ENCODE measurements at regions not wholly inside any gene's neighbourhood (a gene's known extent, or its start where the extent isn't known, plus 50 kb on each side); places are given as distances from the start of the nearest gene placed in this dataset.
"Not testable (repeated sequence)": the region's sequence is repeated elsewhere in the genome, so short reads cannot be mapped to it uniquely, and the experiment has no call there.

- no peak for DNase-seq
Observed at GRCh38 chr12:111271674-111272418, 97.0 kb downstream of the PHETA1 start.

DNA sequence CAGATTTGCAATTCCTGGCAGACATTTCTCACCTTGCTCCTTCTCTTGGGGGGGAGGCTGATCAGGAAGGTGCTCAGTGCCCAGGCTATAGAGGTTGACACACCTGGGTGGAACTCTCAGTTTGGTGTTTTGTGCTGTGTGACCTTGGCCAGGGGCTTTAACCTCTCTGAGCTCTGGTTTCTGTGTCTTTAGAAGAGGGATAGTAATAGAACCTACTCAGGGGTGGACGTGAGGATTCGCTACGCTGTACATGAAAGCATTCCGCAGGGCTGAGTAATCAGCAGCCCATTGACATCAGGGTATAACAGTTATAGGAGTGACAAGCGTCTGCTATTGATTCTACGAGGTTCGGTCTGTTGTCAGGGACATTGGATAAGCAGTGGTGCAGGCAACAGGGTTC, 98.1 kb downstream of the PHETA1 start:
- peak; percentile 50 for DNase-seq

GRCh38 chr12:111270239-111270638, 98.7 kb downstream of the PHETA1 start:
- DNase-seq: no peak

DNA sequence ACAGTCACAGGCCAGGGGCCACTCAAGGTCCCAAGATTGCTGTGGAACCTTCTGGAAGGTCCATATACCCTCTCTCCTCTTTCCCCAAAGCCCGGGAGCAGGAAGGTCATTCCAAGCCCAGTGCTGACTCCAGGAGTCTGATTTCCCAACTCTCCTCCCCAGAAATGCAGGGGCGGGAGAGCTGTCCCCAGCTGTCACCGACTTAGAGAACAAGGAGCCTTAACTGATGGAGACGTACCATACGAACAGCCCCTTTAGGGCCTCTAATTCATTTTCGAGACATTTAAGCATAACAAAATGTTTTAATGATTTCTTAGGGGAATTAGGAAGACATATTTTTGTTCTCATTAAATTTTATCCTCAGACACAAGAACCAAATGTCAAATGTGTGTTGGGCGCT, 99.2 kb downstream of the PHETA1 start:
- no peak for DNase-seq

GRCh38 chr12:111268738-111269572, 99.9 kb downstream of the PHETA1 start:
- no peak for DNase-seq

DNA sequence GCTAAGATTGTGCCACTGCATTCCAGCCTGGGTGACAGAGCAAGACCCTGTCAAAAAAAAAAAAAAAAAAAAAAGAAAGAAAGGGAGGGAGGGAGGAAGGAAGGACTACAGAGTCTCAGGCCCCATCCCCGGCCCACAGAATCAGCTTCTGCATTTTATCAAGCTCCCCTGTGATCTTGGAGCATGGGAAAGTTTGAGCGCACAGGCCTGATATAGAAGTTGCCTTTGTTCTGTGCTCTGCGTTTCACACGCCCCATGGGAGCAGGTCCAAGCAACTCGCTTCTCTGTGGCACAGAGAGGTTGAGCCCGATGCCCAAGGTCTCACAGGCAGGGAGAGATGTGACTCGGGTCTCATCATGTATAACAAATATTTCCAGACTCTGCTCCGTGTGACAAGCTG, 101.8 kb downstream of the PHETA1 start:
- DNase-seq: no peak

DNA sequence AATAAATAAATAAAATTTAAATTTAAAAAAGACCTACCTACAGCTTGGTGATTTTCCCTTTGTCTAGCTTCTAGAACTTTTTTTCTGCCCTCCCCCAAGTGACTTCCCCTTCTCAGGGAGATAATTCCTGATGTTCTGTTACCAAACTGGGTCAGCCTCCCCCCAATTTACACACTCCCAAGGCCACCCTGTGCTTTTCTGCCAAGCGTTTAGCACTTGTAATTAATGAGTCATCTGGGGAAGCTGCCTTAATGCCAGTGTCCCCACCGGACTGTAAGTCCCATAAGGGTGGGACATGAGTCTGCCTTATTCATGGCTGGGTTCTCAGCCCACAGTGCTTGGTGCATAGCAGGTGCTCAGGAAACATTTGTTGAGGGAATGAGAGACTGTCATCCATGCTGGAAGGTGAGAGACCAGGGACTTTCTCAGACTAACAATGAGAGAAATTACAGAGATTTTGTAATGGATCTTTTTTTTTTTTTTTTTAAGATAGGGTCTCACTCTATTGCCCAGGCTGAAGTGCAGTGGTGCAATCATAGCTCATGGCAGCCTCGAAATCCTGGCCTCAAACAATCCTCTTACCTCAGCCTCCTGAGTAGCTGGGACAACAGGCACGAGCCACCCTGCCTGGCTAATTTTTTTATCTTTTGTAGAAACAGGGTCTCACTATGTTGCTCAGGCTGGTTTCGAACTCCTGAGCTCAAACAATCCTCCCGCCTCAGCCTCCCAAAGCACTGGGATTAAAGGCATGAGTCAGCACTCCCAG, 106.8 kb downstream of the PHETA1 start:
- DNase-seq: no peak

- DNase-seq: no peak
Observed at GRCh38 chr12:111260732-111261131, 108.2 kb downstream of the PHETA1 start.

DNA sequence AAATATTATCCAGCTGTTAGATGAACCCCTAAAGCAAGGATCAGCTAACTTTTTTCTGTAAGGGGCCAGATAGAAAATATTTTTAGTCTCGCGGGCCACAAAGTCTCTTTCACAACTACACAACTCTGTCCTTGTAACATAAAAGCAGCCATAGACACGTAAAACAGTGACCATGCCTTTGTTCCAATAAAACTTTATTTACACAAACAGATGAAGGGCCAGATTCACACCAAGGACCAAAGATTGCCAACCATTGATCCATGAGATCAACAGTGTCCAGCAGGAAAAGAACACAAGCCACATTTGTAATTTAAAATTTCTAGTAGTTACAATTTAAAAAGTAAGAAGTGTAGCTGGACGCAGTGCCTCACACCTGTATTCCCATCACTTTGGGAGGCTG, 109.7 kb downstream of the PHETA1 start:
- no peak for DNase-seq

DNA sequence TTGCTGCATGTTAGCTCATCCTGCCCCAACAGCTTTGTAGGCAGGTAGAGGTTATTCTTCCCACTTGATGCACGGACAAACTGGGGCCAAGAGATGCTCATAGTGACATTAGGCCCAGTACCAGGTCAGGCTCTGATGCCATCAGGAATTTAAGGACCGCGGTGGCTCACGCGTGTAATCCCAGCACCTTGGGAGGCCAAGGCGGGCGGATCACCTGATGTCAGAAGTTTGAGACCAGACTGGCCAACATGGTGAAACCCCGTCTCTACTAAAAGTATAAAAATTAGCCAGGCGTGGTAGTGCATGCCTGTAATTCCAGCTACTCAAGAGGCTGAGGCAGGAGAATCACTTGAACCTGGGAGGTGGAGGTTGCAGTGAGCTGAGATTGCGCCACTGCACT, 110.8 kb downstream of the PHETA1 start:
- DNase-seq: not testable (repeated sequence)

DNA sequence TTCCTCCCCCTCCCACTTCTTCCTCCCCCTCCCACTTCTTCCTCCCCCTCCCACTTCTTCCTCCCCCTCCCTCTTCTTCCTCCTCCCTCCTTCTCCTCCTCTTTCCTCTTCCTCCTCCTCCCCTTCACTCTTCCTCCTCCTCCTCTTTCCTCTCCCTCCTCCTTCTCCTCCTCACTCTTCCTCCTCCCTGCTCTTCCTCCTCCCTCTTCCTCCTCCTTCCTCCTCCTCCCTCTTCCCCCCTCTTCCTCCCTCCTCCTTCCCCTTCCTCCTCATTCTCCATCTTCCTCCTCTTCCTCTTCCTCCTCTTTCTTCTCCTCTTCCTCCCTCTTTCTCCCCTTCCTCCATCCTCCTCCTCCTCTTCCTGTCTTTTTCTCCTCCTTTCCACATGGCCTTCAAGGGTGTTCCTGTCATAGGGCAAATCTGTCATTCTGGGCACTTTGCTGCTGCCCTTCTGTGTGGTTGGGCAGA, 111.4 kb downstream of the PHETA1 start:
- DNase-seq: no peak

GRCh38 chr12:111256629-111257434, 112.1 kb downstream of the PHETA1 start:
- DNase-seq: no peak

- DNase-seq: no peak
Observed at GRCh38 chr12:111255261-111255660, 113.6 kb downstream of the PHETA1 start.

DNA sequence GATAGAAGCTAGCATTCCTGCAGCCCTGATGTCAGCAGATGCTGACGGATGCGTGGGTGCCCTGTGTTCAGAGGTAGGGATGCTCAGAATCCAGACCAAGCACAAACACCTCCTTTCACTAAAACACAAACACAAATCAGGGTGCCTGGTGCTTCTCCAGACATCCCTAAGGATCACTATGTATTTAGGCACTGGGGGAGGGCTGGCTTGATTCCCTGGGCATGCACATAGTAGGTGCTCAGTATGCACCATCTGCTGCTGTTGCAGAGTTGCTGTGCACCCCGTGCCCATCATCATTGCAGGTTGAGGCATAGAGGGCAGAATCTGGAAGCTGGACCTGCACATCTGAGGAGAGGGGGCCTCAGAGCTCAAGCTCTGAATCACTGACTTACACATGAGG, 114.8 kb downstream of the PHETA1 start:
- no peak for DNase-seq

GRCh38 chr12:111253213-111253612, 115.7 kb downstream of the PHETA1 start:
- DNase-seq: no peak

DNA sequence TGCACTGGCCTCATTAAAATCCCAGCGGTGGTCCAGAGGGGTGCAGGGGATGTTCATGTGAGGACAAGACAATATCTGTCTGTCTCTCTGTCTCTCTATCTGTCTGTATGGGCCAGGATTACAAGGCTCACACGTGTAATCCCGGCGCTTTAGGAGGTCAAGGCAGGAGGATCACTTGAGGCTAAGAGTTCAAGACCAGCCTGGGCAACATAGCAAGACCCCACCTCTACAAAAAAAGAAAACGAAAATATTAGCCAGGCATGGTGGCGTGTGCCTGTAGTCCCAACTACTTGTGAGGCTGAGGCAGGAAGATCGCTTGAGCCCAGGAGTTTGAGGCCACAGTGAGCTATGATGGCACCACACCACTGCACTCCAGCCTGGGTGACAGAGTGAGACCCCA, 117.1 kb downstream of the PHETA1 start:
- DNase-seq: no peak

- DNase-seq: no peak
Observed at GRCh38 chr12:111251058-111251730, 117.7 kb downstream of the PHETA1 start.

GRCh38 chr12:111250251-111250881, 118.5 kb downstream of the PHETA1 start:
- no peak for DNase-seq

- DNase-seq: no peak
Observed at GRCh38 chr12:111249757-111250156, 119.1 kb downstream of the PHETA1 start.

DNA sequence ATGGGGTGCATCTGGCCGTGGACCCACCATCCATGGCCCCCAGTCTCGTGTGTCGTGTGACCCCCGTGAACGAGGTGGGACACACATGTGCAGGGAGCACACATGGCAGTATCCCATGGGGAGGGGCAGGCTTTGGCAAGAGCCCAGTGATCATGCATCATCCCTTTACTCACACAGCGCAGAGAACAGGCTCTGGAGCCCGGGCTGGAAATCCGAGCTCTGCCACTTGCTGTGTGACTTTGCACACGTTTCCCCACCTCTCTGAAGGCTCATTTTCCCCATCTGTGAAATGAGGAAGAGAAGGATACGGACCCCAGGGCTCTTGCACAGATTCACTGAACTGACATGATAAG, 119.9 kb downstream of the PHETA1 start:
- peak; percentile 15 for DNase-seq

DNA sequence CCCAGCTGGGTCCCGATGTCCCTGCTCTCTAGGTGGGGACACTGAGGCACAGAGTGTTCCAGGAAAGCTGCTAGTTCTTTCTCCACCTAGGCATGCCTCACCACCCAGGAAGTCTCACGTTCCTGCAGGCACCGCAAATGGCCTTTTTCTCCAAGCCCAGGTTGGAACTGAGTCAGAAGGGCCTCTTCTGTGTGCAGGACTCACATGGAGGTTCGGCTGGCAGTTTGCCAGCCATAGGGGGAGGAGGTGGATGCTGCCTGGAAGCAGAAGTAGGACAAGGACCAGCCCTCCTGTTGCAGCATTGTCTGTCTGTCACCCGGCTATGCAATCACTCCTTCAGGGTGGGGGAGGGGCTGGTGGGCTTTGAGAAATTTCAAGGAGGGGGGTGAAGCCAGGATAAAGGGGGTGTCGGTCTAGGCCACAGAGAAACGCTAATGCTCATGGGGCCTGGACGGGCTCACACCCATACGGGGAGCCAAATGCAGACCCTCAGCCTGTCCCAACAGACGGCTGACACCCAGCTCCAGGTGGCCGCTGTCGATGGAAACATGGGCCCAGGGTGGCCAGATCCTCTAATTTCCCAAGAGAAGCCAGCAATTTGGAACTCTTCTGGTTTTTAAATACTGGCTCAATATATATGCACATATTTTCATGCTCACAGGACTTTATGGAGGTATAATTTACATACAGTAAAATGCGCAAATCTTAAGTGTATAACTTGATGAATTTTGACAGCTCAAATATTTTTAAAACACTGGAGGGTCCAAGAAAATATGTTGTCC, 120.5 kb downstream of the PHETA1 start:
- DNase-seq: no peak
